HG03378 (cell line): ENCODE measurements at regions not wholly inside any gene's neighbourhood (a gene's known extent, or its start where the extent isn't known, plus 50 kb on each side); places are given as distances from the start of the nearest gene placed in this dataset.
"Not testable (repeated sequence)": the region's sequence is repeated elsewhere in the genome, so short reads cannot be mapped to it uniquely, and the experiment has no call there.

Experiments used
- ATAC-seq: cut with Tn5 transposase; IDR thresholded peaks from one replicate; pipeline ENCODE4 v1.9.1; 2021; ENCODE audit warnings: mild to moderate bottlenecking, moderate library complexity; ENCODE audit not compliant: unreplicated experiment

DNA sequence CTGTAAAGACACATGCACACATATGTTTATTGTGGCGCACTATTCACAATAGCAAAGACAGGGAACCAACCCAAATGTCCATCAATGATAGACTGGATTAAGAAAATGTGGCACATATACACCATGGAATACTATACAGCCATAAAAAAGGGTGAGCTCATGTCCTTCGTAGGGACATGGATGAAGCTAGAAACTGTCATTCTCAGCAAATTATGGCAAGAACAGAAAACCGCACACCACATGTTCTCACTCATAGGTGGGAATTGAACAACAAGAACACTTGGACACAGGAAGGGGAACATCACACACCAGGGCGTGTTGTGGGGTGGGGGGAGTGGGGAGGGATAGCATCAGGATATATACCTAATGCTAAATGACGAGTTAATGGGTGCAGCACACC, 304.9 kb upstream of the NRSN1 start:
- not testable (repeated sequence) for ATAC-seq

DNA sequence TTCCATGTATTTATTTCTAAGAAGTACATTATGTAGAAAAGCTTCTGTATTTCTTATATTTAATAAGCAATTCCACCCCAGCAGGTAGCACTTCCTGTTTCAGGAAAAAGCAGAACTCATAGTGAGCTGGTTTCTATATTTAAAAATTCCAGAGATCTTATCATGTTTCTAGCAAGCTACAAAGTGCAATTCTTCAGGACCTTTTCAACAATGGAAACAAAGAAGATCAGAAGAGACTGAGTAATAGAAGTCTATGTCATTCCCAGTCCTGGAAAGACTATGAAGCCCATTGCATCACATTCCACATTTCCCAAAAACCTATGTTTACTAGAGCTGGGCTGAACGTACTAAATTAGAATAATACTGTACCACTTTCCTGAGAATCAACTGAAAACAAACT, 302.6 kb upstream of the NRSN1 start:
- no peak for ATAC-seq

DNA sequence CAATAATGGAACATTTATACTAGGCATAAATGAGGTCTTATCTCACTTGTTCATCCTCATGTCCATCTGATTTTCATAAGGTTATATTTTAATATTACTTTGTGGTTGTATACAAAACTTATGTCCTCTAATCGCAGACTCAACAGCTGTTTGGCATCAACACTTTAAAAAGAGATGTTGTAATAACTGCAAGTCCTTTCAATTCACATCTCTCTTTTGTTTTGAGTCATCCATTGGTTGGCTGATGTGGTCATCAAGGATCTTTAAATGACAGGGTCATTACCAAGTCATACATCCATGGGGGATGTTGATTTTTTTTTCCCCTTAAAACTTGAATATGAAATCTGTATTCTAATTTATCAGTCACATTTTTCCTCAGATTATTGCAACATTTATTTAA, 299.4 kb upstream of the NRSN1 start:
- no peak for ATAC-seq

DNA sequence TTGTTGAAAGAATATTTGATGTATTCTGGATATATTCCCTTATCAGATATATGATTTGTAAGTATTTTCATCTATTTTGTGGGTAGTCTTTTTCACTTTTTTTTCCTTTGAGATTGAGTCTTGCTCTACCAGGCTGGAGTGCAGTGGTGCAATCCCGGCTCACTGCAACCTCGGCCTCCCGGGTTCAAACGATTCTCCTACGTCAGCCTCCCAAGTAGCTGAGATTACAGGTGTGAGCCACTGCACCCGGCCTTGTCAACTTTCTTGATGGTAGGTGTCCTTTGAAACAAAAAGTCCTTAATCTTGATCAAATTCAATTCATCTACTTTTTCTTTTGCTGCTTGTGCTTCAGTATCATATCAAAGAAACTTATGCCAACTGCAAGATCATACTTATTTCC, 297.2 kb upstream of the NRSN1 start:
- no peak for ATAC-seq

DNA sequence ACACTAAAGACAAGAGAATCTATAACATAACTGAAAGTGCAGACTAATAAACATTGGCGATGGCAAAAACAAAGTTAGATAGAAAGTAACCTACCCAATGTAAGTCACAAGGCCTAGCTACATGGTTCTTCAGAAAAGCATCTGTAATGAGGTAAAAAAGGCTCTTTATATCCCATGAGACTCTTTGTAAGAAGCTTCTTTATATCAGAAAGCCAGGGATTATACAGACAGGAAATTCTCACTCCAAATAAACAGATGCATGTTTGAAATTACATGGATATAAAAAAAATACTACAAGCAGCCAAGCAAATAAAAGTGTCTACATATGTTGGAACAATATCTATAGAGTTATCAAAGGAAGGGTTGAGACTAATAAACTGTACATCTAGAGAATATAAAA, 284.9 kb upstream of the NRSN1 start:
- no peak for ATAC-seq

DNA sequence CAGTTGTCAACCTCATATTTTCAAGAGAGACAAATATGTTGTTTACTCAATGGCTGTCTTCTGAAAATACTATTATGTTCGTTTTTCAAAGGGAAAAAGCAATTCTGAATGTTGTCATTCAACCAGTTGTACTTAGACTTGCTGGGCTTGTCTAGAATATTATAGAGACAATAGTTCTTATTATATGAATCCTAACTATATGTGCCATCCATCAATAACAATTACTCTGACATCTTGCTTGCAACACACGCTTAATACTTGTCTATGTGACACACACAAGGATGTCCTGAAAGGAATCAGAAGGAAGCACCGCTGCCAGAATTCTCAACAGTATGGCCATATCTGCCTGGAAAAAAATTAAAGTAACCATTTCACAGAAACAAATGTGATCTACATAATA, 283.3 kb upstream of the NRSN1 start:
- no peak for ATAC-seq

DNA sequence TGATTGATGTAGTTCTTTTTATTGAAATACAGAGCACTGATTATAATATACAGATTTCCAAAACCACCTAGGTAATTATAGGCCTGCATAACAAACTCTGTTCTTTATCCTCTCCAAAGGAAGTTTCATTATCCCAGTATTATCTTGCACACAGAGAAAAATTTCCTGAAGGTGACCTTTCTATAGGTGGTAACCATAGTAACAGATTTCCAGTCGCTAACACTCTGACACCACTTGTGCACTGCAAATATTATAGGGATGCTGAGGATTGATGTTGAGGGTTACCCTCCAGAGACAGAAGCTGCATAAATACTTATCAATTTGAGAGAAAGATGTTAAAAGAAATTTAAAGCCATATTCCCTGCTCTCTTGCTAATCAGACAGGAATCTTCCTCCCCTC, 274.5 kb upstream of the NRSN1 start:
- ATAC-seq = no peak

DNA sequence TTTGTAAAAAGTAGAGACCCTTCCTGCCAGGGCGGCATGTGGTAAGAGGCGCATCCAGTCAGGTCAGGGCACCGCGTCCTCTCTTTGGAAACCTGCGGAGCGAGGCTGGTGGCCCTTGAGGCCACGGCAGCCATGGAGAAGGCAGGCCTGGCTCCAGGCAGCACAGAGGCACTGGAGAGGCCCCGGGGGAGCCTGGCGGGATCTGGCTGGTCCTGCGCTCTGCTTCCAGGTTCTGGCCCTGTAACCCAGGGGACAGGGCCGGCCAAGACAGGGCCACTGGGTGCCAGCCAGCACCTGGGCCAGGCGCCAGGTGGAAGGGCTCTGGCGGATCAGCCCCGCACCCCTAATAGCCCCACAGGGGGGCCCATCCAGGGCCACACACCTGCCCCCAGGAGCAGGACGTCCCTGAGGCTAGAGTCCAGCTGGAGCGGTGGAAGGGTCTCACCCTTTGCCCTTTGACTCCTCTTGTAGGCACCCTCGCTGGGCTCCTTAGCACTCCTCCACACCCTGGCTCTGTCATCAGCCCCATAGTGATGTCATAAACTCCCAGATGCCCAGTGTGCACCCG, 272.4 kb upstream of the NRSN1 start:
- ATAC-seq = not testable (repeated sequence)

DNA sequence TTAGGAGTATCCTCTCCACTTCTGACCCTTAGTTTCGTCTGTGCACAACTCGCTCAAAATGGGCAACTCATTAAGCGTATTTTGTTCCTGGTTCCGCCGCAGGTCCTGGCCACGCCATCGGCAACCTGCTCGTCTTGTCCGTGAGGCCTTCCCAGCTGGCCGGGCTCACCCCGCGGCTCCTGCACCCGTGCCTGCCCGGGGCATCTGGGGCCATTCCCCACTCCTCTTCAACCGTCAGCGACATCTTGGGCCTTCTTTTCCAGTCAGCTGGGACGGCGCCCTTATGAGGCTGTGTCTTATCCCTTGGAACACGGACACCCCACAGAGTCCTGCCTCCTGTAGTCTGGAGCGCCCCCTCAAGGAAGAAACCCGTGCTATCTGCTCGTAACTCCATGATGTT, 271.9 kb upstream of the NRSN1 start:
- ATAC-seq = not testable (repeated sequence)

DNA sequence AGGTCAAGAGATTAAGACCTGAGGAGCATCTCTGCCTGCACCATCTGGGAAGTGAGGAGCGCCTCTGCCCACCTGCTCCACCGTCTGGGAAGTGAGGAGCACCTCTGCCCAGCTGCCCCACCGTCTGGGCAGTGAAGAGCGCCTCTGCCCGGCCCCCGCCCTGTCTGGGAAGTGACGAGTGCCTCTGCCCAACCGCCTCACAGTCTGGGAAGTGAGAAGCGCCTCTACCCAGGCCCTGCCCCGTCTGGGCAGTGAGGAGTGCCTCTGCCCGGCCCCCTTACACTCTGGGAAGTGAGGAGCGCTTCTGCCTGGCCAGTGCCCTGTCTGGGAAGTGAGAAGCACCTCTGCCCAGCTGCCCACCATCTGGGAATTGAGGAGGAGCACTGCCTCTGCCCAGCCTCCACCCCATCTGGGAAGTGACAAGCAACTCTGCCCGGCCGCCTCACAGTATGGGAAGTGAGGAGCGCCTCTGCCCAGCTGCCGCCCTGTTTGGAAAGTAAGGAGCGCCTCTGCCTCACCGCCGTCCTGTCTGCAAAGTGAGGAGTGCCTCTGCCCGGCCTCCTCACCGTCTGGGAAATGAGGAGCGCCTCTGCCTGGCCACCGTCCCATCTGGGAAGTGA, 270.4 kb upstream of the NRSN1 start:
- no peak for ATAC-seq

DNA sequence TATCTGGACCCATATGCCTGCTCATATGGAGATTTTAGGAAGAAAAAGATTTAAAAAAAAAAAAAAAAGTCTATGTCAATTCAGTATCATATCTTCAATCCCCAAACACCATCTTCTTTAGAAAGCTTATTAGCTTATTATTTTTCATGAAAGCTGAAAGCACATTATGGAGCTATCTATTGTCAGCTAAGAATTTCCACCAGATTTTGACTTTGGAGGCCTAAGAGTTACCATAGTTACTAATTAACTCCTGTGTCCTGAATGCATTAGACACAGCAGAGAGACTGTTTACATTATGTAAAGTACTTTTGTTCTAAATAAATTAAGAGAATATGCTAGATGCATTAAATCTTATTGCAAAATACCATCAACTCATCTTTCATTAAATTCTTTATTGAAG, 255.5 kb upstream of the NRSN1 start:
- ATAC-seq = no peak

DNA sequence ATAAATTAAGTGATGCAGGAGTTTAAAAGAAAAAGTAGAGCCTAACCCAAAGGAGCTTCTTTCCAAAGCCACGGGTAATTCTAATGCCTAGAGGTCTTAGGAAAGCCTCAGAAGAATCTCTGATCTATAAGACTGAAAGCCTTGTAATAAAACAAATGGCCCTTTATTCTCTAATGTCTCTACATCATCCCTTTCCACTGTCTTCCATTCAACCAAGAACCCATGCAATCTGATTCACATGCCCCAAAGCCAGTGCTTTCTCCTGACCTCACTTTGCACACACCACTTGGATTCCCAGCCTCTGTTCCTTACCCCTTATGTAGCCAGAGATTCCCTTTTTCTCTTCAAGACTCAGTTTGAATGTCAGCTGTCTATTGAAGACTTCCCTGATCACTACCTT, 252.9 kb upstream of the NRSN1 start:
- ATAC-seq = no peak

DNA sequence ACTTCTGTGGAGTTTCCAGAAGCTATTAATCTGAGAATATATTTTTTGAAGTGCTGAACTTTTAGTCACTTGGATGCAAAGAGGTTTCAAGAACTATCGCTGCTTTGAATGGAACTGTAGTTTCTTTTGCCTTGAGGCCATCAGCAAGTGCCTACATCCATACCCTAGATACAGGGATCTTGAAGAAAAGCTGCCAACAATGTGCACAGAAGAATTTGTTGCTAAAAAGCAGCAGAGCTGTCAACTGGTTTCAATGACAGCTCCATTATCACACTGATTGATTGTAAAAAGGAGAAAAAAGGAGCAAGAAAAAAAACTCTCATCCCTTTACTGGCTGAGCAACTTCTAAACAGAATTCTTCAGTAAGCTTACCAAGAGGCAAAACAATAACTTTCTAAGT, 251.0 kb upstream of the NRSN1 start:
- no peak for ATAC-seq

DNA sequence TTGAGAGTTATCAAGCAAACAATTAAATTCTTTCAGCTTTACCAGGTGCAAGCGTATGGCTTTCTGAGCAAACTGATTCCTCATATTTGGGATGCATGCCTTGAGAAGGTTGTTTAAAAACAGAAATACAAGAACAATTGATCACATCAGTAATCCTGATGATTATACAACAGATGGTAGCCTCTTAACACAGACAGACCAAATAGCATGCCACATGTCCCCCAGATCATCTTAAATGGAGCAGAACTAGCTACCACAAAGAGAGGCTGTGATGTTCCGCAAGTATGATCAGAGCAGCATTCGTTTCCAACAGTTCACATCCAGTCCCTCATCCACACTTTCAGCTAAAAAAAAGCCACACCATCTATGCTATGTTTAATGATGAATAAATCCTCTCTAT, 246.2 kb upstream of the NRSN1 start:
- no peak for ATAC-seq

DNA sequence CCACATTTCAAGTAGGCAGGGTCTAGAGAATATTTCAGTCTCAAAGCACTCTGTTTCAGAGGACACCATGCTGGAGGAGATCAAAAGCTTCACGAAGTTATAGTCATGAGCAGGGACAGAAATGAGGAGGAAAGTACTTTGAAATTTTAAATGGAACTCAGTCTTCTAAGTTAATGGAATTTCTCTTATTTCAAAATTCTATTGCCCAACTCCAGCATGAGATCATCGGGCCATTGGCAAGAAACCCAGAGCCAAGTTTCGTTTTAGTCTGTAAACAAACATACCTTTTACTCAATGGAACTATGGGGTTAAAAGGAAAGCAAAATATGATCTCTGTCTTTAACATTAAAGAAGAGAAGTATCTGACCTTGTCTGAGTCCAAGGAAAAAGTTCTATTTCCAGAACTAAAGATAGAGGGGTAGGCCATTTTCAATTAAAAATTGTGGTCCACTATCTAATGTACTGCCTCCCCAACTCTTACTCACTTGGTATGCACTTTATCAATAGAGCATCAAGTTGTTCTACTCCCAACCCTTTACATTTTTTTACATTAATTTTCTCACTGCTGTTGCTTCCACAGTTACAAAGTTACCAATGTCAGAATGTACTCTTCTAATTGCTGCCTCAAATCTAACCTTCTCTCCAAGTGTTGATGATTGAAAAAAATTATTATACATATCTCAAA, 235.3 kb upstream of the NRSN1 start:
- ATAC-seq = no peak

DNA sequence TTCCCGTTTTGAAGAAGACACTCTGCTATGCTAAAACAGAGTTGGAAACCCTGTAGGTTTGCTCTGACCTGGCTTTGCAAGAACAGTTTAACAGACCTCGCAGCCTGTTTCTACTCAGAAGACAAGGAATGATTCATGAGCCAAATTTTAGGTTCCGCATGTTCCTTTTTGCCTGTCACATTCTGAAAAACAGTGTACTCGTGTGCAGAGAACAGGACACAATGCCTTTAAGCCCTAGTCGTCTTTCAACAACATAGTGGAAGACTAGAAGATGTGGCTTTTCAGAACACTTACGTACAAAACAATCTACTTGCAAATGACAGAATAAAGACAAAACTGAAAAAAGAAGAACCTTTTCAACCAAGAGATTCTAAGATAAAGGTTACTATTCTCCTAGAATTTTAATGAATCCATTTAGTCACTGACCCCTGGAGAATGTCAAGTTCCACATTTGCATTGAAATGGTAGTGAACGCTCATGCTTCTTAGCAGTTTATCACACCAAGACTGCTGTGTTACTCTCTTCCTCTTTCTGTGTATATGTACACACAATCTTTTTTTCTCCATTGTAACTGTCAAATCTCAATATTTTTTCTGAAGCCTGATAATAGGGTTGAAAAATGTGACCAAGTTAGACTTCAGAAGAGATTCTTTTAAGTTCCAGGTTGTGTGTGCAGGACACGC, 220.7 kb upstream of the NRSN1 start:
- no peak for ATAC-seq

DNA sequence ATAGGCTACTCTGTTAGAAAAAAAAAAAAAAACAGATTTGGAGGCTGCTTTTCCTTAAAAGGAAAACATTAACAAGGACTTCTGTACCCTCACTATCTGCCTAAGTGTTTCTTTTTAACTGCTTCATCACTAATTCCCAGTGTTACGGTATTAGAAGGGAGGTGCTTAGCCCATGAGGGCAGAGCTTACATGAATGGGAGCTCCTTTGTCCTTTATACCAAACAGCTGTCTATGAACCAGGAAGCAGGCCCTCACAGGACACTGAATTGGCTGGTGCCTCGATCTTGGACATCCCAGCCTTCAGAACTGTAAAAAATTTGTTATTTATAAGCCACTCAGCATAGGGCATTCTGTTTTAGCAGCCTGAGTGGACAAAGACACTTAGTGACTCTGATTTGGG, 215.6 kb upstream of the NRSN1 start:
- ATAC-seq = no peak

DNA sequence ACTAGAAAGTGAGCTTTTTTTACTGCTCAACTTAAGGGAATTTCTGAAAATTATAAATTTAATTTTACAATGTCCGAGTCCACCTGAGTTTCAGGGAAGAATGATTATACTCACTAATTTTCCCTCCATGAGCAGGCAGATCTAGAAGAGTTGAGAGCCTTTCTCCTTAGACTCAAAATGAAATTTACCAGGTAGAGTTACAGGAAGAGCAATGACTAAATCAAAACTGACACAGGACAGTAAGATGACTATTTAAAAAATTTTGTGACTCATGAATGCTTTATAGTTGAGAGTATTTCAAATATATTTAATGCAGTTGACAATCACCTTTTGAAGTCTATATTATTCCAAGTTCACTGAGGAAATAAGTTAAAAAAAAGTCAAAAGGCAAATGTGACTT, 198.1 kb upstream of the NRSN1 start:
- no peak for ATAC-seq

DNA sequence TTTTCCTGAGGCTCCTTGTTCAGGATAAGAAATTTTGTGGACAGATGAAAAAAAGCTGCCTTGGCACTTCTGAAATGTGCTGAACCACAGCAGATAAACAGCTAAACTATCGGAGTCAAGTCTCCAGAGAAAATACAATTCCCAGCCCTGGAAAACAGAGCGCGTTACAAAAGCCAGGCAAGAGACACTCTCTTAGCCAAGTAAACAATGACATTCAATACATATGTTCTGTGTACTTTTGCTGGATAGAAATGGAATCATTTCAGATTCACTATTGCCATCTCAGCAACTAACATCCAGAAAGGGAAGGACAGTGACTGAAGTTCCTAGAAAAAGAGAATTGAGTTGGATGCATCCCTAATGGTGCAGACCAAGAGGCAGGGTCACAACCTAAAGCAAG, 196.8 kb upstream of the NRSN1 start:
- no peak for ATAC-seq

DNA sequence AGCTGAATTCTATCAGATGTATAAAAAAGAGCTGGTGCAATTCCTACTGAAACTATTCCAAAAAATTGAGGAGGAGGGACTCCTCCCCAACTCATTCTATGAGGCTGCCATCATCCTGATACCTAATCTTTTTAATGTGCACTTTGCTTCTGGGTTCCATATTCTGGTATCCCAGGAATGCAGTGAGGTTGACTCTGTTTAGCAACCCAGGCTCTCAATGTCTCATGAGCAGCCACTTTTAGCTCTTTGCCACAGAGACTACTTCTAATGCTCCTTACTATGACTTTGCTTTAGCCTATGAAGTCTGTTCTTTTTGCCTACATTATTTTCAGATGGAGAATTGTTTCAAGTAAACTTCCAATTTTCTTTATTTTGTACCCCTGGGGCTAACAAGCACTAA, 185.5 kb upstream of the NRSN1 start:
- no peak for ATAC-seq

DNA sequence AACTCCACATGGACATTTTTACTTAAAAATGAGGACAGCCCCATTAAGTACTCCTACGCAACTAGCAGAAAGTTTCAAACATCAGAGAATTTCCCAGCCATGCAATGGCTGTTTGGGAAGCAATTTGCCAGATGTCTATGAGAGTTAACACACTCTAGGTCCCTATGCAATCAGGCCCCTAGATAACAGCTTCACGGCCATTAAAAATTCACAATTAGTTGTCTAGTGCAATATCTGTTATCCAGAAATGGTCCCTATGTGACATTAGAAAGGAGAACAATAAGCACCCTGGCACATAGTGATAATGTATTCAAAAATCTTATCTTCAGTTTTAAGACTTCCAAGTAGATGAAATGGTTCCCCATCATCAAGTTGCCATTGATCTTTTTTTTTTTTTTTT, 174.3 kb upstream of the NRSN1 start:
- ATAC-seq = no peak

DNA sequence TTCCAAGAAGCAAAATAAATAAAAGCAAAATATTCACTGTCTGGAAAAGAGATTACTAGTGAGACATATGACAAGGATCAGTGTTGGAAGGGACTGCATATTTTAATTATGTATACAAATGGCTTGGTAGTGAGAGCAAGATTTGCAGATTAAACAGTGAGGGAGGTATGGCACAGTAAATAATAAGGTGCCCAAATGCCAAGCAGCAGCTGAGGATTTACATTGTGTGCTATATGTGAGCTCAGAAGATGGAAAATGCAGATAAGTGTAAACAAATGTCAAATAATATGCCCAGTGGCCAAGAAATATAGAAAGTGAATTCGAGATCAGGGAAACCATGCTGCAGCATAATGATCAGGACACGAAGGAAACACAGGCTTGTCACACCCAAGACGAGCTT, 173.8 kb upstream of the NRSN1 start:
- no peak for ATAC-seq
